C4-2B (cell line): ENCODE measurements at regions not wholly inside any gene's neighbourhood (a gene's known extent, or its start where the extent isn't known, plus 50 kb on each side); places are given as distances from the start of the nearest gene placed in this dataset.

Experiments used
- ZFX ChIP-seq: fragments of 450-650 bp; IDR thresholded peaks from 2 replicates; pipeline ENCODE4 v1.6.1; 2017
- TF ChIP-seq, protein P1 (sequence below): fragments of 450-650 bp; conservative IDR thresholded peaks from 2 replicates; pipeline ENCODE4 v1.5.1; 2017; ENCODE audit warnings: mild to moderate bottlenecking

DNA sequence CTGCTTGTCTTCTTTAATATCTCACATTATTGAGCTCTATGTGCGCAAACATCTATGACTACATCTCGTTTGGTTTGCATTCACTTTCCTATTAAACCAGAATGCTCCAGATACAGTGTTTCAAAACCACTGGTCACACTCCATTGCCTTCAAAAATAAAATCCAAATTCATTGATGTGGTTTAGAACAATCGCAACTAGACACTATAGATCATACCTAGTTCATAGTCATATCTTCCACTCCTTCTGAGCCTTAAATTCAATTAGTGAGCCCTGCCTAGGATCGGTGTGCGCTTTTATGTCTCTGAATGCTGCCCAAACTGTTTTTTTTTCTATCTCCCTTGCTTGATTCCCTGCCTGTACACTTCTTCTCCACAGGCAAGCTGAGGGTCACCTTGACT lies 238.5 kb upstream of the RGPD4 start:
- TF ChIP-seq, protein P1, sequence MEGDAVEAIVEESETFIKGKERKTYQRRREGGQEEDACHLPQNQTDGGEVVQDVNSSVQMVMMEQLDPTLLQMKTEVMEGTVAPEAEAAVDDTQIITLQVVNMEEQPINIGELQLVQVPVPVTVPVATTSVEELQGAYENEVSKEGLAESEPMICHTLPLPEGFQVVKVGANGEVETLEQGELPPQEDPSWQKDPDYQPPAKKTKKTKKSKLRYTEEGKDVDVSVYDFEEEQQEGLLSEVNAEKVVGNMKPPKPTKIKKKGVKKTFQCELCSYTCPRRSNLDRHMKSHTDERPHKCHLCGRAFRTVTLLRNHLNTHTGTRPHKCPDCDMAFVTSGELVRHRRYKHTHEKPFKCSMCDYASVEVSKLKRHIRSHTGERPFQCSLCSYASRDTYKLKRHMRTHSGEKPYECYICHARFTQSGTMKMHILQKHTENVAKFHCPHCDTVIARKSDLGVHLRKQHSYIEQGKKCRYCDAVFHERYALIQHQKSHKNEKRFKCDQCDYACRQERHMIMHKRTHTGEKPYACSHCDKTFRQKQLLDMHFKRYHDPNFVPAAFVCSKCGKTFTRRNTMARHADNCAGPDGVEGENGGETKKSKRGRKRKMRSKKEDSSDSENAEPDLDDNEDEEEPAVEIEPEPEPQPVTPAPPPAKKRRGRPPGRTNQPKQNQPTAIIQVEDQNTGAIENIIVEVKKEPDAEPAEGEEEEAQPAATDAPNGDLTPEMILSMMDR, result no peak
- TF ChIP-seq ZFX, result no peak
